Thymus (tissue), 11 donors: ENCODE measurements at regions not wholly inside any gene's neighbourhood (a gene's known extent, or its start where the extent isn't known, plus 50 kb on each side); places are given as distances from the start of the nearest gene placed in this dataset.

ENCODE experiments used
- DNase-seq, 9 donors: peaks; one replicate each; pipeline ENCODE4 v3.0.0-alpha.2; 2013; ENCODE audit warnings: low spot score in 9 of 9, low read depth in 6 of 9, missing footprints in 1 of 9
- H3K27ac ChIP-seq, 2 donors: one replicate each; pipeline ENCODE4 v1.5.1; 2013; ENCODE audit warnings: control low read depth in 1 of 2, low read depth in 1 of 2, low read length in 1 of 2, mild to moderate bottlenecking in 1 of 2, moderate library complexity in 1 of 2
- H3K27me3 ChIP-seq, 2 donors: one replicate each; pipeline ENCODE4 v1.5.1; 2013; ENCODE audit warnings: low read length in 1 of 2; ENCODE audit not compliant: control insufficient read depth in 2 of 2, insufficient read depth in 1 of 2
- H3K36me3 ChIP-seq, 2 donors: one replicate each; pipeline ENCODE4 v1.5.1; 2013; ENCODE audit warnings: low read length in 1 of 2, mild to moderate bottlenecking in 1 of 2, moderate library complexity in 1 of 2; ENCODE audit not compliant: control insufficient read depth in 2 of 2, insufficient read depth in 2 of 2
- H3K4me1 ChIP-seq, 2 donors: one replicate each; pipeline ENCODE4 v1.5.1; 2013; ENCODE audit warnings: low read length in 2 of 2; ENCODE audit not compliant: control insufficient read depth in 2 of 2, insufficient read depth in 2 of 2
- H3K4me3 ChIP-seq, 2 donors: one replicate each; pipeline ENCODE4 v1.5.1; 2013; ENCODE audit warnings: low read length in 2 of 2, control low read depth in 1 of 2, mild to moderate bottlenecking in 1 of 2
- H3K9me3 ChIP-seq, 2 donors: one replicate each; pipeline ENCODE4 v1.5.1; 2013; ENCODE audit warnings: low read length in 1 of 2, mild to moderate bottlenecking in 1 of 2; ENCODE audit not compliant: control insufficient read depth in 2 of 2, insufficient read depth in 1 of 2
- WGBS: extraction: QIAGEN DNeasy Blood & Tissue Kit; methylation state at CpG from one replicate; pipeline ENCODE4 v1.1.7; 2013; 5-methylcytosine and 5-hydroxymethylcytosine counted together
- donor health status: healthy.

- no peaks in the 10 kb centered on the region for H3K27me3 ChIP-seq
- H3K36me3 ChIP-seq: no peaks in the 10 kb centered on the region
- peak overlapping the region; percentile 49 to 69 for H3K4me3 ChIP-seq
- 5% methylated on average over 9 of the region's 9 CpGs for WGBS
- H3K9me3 ChIP-seq: no peaks in the 10 kb centered on the region
- DNase-seq: peak in 7 of 9 donors; percentile 61 to 94 (median 81)
- peak overlapping the region; percentile 90 to 94 for H3K27ac ChIP-seq
- H3K4me1 ChIP-seq: no peaks in the 10 kb centered on the region
Observed at GRCh38 chr1:198929961-198930599, 291.2 kb downstream of the PTPRC start.

DNA sequence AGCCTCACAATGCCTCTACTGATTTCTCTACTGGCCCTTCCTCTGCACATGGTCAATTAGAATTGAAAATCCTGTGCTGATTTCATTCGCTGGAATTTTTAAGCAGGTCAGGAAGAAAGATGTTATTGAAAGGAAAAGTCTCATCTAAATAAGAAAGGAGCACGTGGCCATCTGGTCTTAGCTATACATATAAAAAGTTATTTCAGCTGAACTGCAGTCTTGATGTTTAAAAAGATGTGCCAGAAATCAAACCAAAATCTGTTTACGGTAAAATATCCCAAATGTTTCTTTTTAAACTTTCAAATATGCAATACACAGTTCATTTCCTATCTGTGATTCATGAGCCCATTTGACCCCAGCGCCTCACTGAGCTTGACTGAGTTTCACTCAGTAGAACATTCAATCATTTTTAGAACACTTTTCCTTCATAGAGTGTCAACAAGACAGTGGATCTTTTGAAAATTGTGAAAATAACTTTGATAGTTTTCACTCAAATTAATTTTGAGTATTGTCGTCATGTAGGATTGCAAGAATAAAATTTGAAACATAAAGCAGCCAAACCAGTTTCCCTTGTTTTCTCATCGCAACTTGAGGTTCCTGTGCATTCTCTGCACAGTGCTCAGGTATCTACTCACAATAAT lies 293.6 kb downstream of the PTPRC start:
- no peaks in the 10 kb centered on the region for H3K9me3 ChIP-seq
- peak overlapping the region; percentile 90 to 93 for H3K27ac ChIP-seq
- WGBS: 3% methylated on average over 6 of the region's 6 CpGs
- no peaks in the 10 kb centered on the region for H3K27me3 ChIP-seq
- no peaks in the 10 kb centered on the region for H3K4me1 ChIP-seq
- DNase-seq: peak in 3 of 9 donors; percentile 47 to 79 (median 56)
- H3K4me3 ChIP-seq: peak overlapping the region; percentile 62 to 82
- no peaks in the 10 kb centered on the region for H3K36me3 ChIP-seq

- no peaks in the 10 kb centered on the region for H3K9me3 ChIP-seq
- peaks cover 0 to 4% of the 10 kb centered on the region in 2 donors for H3K4me1 ChIP-seq
- peak overlapping the region; percentile 44 to 90 for H3K27ac ChIP-seq
- peak overlapping the region; percentile 46 to 62 for H3K4me3 ChIP-seq
- 7% methylated on average over 5 of the region's 5 CpGs for WGBS
- H3K27me3 ChIP-seq: no peaks in the 10 kb centered on the region
- DNase-seq: peak in 3 of 9 donors; percentile 33 to 66 (median 53)
- no peaks in the 10 kb centered on the region for H3K36me3 ChIP-seq
Observed at GRCh38 chr1:198933515-198934222, 294.8 kb downstream of the PTPRC start.

- 6% methylated on average over 2 of the region's 2 CpGs for WGBS
- no peaks in the 10 kb centered on the region for H3K27me3 ChIP-seq
- peak in 1 of 9 donors; percentile 54 for DNase-seq
- H3K4me3 ChIP-seq: peak overlapping the region; percentile 62 to 97
- H3K9me3 ChIP-seq: no peaks in the 10 kb centered on the region
- H3K4me1 ChIP-seq: peaks cover 4 to 6% of the 10 kb centered on the region in 2 donors
- peak overlapping the region in 1 of 2 donors; percentile 90 for H3K27ac ChIP-seq
- H3K36me3 ChIP-seq: no peaks in the 10 kb centered on the region
Observed at GRCh38 chr1:198934426-198934825, 295.6 kb downstream of the PTPRC start.

GRCh38 chr1:198934901-198935305 lies 296.1 kb downstream of the PTPRC start:
- 1% methylated on average over 6 of the region's 6 CpGs for WGBS

GRCh38 chr1:198935306-198935921 lies 296.6 kb downstream of the PTPRC start:
- H3K27me3 ChIP-seq: no peaks in the 10 kb centered on the region
- peak in 8 of 9 donors; percentile 57 to 88 (median 73) for DNase-seq
- H3K27ac ChIP-seq: peak overlapping the region; percentile 90 to 91
- peaks cover 4 to 7% of the 10 kb centered on the region in 2 donors for H3K4me1 ChIP-seq
- H3K36me3 ChIP-seq: no peaks in the 10 kb centered on the region
- peaks cover 0 to 4% of the 10 kb centered on the region in 2 donors for H3K9me3 ChIP-seq
- WGBS: 0% methylated on average over 9 of the region's 9 CpGs
- peak overlapping the region; percentile 62 to 97 for H3K4me3 ChIP-seq

More at GRCh38 chr1:198934901-198935305, 296.1 kb downstream of the PTPRC start:
- Histone ChIP-seq H3K36me3 (no peaks in the 10 kb centered on the region), H3K9me3 (no peaks in the 10 kb centered on the region), H3K27me3 (no peaks in the 10 kb centered on the region), H3K4me1 (peaks cover 4 to 7% of the 10 kb centered on the region in 2 donors), H3K4me3 (peak overlapping the region; percentile 62 to 97), H3K27ac (peak overlapping the region; percentile 90 to 91)
- DNase-seq: peak in 6 of 9 donors; percentile 55 to 90 (median 74)

- WGBS: 1% methylated on average over 6 of the region's 6 CpGs
- H3K36me3 ChIP-seq: no peaks in the 10 kb centered on the region
- peak overlapping the region; percentile 90 to 98 for H3K27ac ChIP-seq
- peak in 1 of 9 donors; percentile 69 for DNase-seq
- peak overlapping the region; percentile 62 to 97 for H3K4me3 ChIP-seq
- H3K27me3 ChIP-seq: no peaks in the 10 kb centered on the region
- peaks cover 0 to 4% of the 10 kb centered on the region in 2 donors for H3K9me3 ChIP-seq
- peaks cover 4 to 7% of the 10 kb centered on the region in 2 donors for H3K4me1 ChIP-seq
Observed at GRCh38 chr1:198936371-198937083, 297.7 kb downstream of the PTPRC start.

DNA sequence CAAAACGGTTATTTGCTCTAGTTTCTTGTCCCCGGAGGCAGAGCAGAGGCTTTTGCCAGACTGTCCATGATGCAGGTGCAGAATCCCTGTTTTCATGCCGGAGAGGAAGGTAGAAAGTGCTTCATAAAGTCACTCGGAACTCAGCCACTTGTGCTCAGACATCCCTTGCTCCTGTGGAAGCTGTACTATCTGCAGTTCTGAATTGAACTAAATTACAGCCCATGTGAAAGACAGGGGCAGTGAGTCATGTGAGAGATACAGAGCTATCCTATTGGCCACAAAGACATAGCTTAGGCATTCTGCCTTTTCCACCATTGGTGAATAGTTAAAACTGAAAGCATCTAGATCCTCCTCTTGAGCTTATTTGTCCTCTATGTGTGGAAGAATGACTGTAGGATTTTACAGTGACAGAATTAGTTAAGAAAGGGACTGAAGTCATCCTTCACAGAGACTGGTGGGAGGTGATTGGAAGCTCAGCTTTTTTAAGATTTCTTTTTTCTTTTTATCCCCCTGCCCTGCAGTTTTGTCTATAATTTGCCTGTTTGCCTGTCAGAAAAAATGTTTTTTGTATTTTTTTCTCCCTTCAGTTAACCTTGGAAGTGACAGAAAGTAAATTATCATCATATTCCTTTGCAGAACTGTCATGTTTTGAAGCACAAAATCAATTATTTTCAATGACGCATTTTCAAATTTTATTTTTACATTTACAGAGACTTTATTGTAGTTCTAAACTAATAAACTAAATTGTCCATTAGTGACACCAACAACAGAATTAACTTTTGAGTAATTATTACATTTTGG lies 298.6 kb downstream of the PTPRC start:
- WGBS: 17% methylated on average over 5 of the region's 5 CpGs
- Histone ChIP-seq H3K27me3 (no peaks in the 10 kb centered on the region), H3K27ac (peak overlapping the region; percentile 90 to 98), H3K4me3 (peak overlapping the region; percentile 62 to 97), H3K4me1 (peaks cover 4 to 7% of the 10 kb centered on the region in 2 donors), H3K9me3 (peaks cover 0 to 4% of the 10 kb centered on the region in 2 donors), H3K36me3 (no peaks in the 10 kb centered on the region)
- peak; percentile 82 to 98 (median 92) for DNase-seq
